WERI-Rb-1 (cell line): ENCODE measurements at regions not wholly inside any gene's neighbourhood (a gene's known extent, or its start where the extent isn't known, plus 50 kb on each side); places are given as distances from the start of the nearest gene placed in this dataset.

Experiments
- DNase-seq: peaks from one replicate; pipeline ENCODE4 v3.0.0-alpha.2; 2020
- H3K27ac ChIP-seq: fragments of 250-450 bp; sonication (Bioruptor Pico); 2 replicates; pipeline ENCODE4 v1.5.1; 2020; ENCODE audit warnings: mild to moderate bottlenecking, moderate library complexity
- H3K27me3 ChIP-seq: fragments of 250-450 bp; sonication (Bioruptor Pico); 2 replicates; pipeline ENCODE4 v1.5.1; 2021; ENCODE audit warnings: mild to moderate bottlenecking, low read depth, moderate library complexity; ENCODE audit not compliant: insufficient read depth, severe bottlenecking
- H3K36me3 ChIP-seq: fragments of 250-450 bp; sonication (Bioruptor Pico); 2 replicates; pipeline ENCODE4 v1.5.1; 2020; ENCODE audit warnings: mild to moderate bottlenecking, moderate library complexity
- H3K4me3 ChIP-seq: 2 replicates; pipeline ENCODE4 v1.5.1; 2011; ENCODE audit warnings: low read depth, mild to moderate bottlenecking, control low read depth, low read length
- H3K9me3 ChIP-seq: fragments of 250-450 bp; sonication (Bioruptor Pico); 2 replicates; pipeline ENCODE4 v1.5.1; 2021; ENCODE audit warnings: mild to moderate bottlenecking, moderate library complexity; ENCODE audit not compliant: severe bottlenecking
- TF ChIP-seq, protein P1 (sequence below): IDR thresholded peaks from 2 replicates; pipeline ENCODE4 v1.5.1; 2011; ENCODE audit warnings: low read depth, mild to moderate bottlenecking, control low read depth, inconsistent platforms, low read length

- Histone ChIP-seq H3K36me3 (no peaks in the 10 kb centered on the region), H3K27me3 (no peaks in the 10 kb centered on the region), H3K27ac (peak overlapping the region; percentile 82), H3K9me3 (no peaks in the 10 kb centered on the region), H3K4me3 (no peak overlapping the region)
- TF ChIP-seq, protein P1, sequence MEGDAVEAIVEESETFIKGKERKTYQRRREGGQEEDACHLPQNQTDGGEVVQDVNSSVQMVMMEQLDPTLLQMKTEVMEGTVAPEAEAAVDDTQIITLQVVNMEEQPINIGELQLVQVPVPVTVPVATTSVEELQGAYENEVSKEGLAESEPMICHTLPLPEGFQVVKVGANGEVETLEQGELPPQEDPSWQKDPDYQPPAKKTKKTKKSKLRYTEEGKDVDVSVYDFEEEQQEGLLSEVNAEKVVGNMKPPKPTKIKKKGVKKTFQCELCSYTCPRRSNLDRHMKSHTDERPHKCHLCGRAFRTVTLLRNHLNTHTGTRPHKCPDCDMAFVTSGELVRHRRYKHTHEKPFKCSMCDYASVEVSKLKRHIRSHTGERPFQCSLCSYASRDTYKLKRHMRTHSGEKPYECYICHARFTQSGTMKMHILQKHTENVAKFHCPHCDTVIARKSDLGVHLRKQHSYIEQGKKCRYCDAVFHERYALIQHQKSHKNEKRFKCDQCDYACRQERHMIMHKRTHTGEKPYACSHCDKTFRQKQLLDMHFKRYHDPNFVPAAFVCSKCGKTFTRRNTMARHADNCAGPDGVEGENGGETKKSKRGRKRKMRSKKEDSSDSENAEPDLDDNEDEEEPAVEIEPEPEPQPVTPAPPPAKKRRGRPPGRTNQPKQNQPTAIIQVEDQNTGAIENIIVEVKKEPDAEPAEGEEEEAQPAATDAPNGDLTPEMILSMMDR: no peak
- peak; percentile 90 for DNase-seq
Observed at GRCh38 chr14:94880876-94881275, 111.0 kb upstream of the GSC start.

GRCh38 chr14:94880106-94880505 lies 110.2 kb upstream of the GSC start:
- H3K36me3 ChIP-seq: no peaks in the 10 kb centered on the region
- no peaks in the 10 kb centered on the region for H3K9me3 ChIP-seq
- peak overlapping the region; percentile 29 for H3K27ac ChIP-seq
- DNase-seq: no peak
- no peaks in the 10 kb centered on the region for H3K27me3 ChIP-seq
- H3K4me3 ChIP-seq: no peak overlapping the region; the same call in 1 of the 2 replicates
- TF ChIP-seq, protein P1: no peak

- Histone ChIP-seq H3K36me3 (no peaks in the 10 kb centered on the region), H3K9me3 (no peaks in the 10 kb centered on the region), H3K27me3 (no peaks in the 10 kb centered on the region), H3K4me3 (no peak overlapping the region), H3K27ac (no peak overlapping the region)
- no peak for DNase-seq
- TF ChIP-seq, protein P1: no peak
Observed at GRCh38 chr14:94879537-94879936, 109.6 kb upstream of the GSC start.

- H3K9me3 ChIP-seq: no peaks in the 10 kb centered on the region
- no peaks in the 10 kb centered on the region for H3K27me3 ChIP-seq
- TF ChIP-seq, protein P1: no peak
- H3K36me3 ChIP-seq: no peaks in the 10 kb centered on the region
- no peak overlapping the region for H3K4me3 ChIP-seq
- no peak overlapping the region for H3K27ac ChIP-seq
- no peak for DNase-seq
Observed at GRCh38 chr14:94876306-94876705, 106.4 kb upstream of the GSC start.

DNA sequence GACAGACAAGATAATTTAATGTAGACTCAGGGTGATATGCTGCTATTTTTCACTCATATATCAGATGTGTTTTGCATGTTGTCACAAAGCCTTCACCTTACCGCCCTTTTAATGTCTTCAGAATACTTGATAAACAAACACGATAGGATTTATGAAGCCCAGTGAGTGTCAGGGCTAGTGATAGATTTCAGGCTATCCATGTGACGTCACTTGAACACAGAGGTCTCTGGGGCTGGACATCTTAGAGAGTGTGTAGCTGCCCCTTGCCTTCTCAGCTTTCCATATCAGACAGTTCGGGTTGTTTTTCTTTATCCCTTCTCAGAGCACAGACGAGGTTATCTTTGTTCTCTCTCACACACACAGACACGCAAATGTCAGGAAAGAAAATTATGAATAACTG lies 105.3 kb upstream of the GSC start:
- H3K27me3 ChIP-seq: no peaks in the 10 kb centered on the region
- TF ChIP-seq, protein P1: no peak
- no peaks in the 10 kb centered on the region for H3K9me3 ChIP-seq
- DNase-seq: no peak
- H3K36me3 ChIP-seq: no peaks in the 10 kb centered on the region
- H3K27ac ChIP-seq: no peak overlapping the region
- no peak overlapping the region for H3K4me3 ChIP-seq

GRCh38 chr14:94868772-94869072 lies 98.8 kb upstream of the GSC start:
- Histone ChIP-seq H3K4me3 (no peak overlapping the region), H3K36me3 (no peaks in the 10 kb centered on the region), H3K9me3 (peaks cover 2% of the 10 kb centered on the region), H3K27me3 (no peaks in the 10 kb centered on the region), H3K27ac (no peak overlapping the region)
- DNase-seq: no peak
- TF ChIP-seq, protein P1: no peak
